ENCODE measurements at regions not wholly inside any gene's neighbourhood (a gene's known extent, or its start where the extent isn't known, plus 50 kb on each side); places are given as distances from the start of the nearest gene placed in this dataset.

- DNase-seq (ENCODE audit: extremely low read depth, insufficient read length), result no peak
- TF ChIP-seq CTCF (IDR thresholded peaks at IDR 0.05; ENCODE audit: insufficient read depth, low read length, poor library complexity, severe bottlenecking), result no peak
- Histone ChIP-seq H3K27me3 (replicated peaks; ENCODE audit: control insufficient read depth, insufficient read depth, low read length) (no peaks in the 10 kb centered on the region; the same call in 1 of the 2 replicates), H3K4me3 (replicated peaks; ENCODE audit: low read depth, low read length) (no peak overlapping the region), H3K36me3 (ENCODE audit: control insufficient read depth, insufficient read depth, low read length) (no peaks in the 10 kb centered on the region)
These were observed 274.5 kb upstream of the B3GAT1 start for GRCh38 chr11:134686460-134687061.

- Histone ChIP-seq H3K4me3 (replicated peaks; ENCODE audit: low read depth, low read length) (no peak overlapping the region), H3K36me3 (ENCODE audit: control insufficient read depth, insufficient read depth, low read length) (no peaks in the 10 kb centered on the region), H3K27me3 (replicated peaks; ENCODE audit: control insufficient read depth, insufficient read depth, low read length) (no peaks in the 10 kb centered on the region; the same call in 1 of the 2 replicates)
- TF ChIP-seq CTCF (IDR thresholded peaks at IDR 0.05; ENCODE audit: insufficient read depth, low read length, poor library complexity, severe bottlenecking), result no peak
- DNase-seq (ENCODE audit: extremely low read depth, insufficient read length), result no peak
These were observed 273.8 kb upstream of the B3GAT1 start for GRCh38 chr11:134685793-134686380.

- Histone ChIP-seq H3K36me3 (ENCODE audit: control insufficient read depth, insufficient read depth, low read length) (no peaks in the 10 kb centered on the region), H3K27me3 (replicated peaks; ENCODE audit: control insufficient read depth, insufficient read depth, low read length) (no peaks in the 10 kb centered on the region; the same call in 1 of the 2 replicates), H3K4me3 (replicated peaks; ENCODE audit: low read depth, low read length) (no peak overlapping the region)
- no peak for TF ChIP-seq CTCF (IDR thresholded peaks at IDR 0.05; ENCODE audit: insufficient read depth, low read length, poor library complexity, severe bottlenecking)
- DNase-seq (ENCODE audit: extremely low read depth, insufficient read length), result no peak
These were observed 272.5 kb upstream of the B3GAT1 start for GRCh38 chr11:134684576-134684975.

- no peak for DNase-seq (ENCODE audit: extremely low read depth, insufficient read length)
- no peak for TF ChIP-seq CTCF (IDR thresholded peaks at IDR 0.05; ENCODE audit: insufficient read depth, low read length, poor library complexity, severe bottlenecking)
- Histone ChIP-seq H3K4me3 (replicated peaks; ENCODE audit: low read depth, low read length) (no peak overlapping the region), H3K36me3 (ENCODE audit: control insufficient read depth, insufficient read depth, low read length) (no peaks in the 10 kb centered on the region), H3K27me3 (replicated peaks; ENCODE audit: control insufficient read depth, insufficient read depth, low read length) (no peaks in the 10 kb centered on the region; the same call in 1 of the 2 replicates)
These were observed 271.8 kb upstream of the B3GAT1 start for GRCh38 chr11:134683860-134684259.

- no peak for TF ChIP-seq CTCF (IDR thresholded peaks at IDR 0.05; ENCODE audit: insufficient read depth, low read length, poor library complexity, severe bottlenecking)
- no peaks in the 10 kb centered on the region; the same call in none of the 2 replicates for H3K27me3 ChIP-seq (replicated peaks; ENCODE audit: control insufficient read depth, insufficient read depth, low read length)
- no peaks in the 10 kb centered on the region for H3K36me3 ChIP-seq (ENCODE audit: control insufficient read depth, insufficient read depth, low read length)
- no peak overlapping the region for H3K4me3 ChIP-seq (replicated peaks; ENCODE audit: low read depth, low read length)
- no peak for DNase-seq (ENCODE audit: extremely low read depth, insufficient read length)
These were observed 270.5 kb upstream of the B3GAT1 start for GRCh38 chr11:134682577-134682976.
